Neural progenitor cell (in vitro differentiated cells): ENCODE measurements at regions not wholly inside any gene's neighbourhood (a gene's known extent, or its start where the extent isn't known, plus 50 kb on each side); places are given as distances from the start of the nearest gene placed in this dataset.
"Not testable (repeated sequence)": the region's sequence is repeated elsewhere in the genome, so short reads cannot be mapped to it uniquely, and the experiment has no call there.

ENCODE experiments used
- DNase-seq: peaks from one replicate; pipeline ENCODE4 v3.0.0-alpha.2; 2016; ENCODE audit warnings: low spot score
- H2AFZ ChIP-seq: fragments of 200-600 bp; sonication (generic); replicated peaks from 2 replicates; pipeline ENCODE4 v1.6.1; 2016; ENCODE audit warnings: antibody characterized with exemption
- H3F3A ChIP-seq: fragments of 200-600 bp; sonication (generic); 2 replicates; pipeline ENCODE4 v1.6.1; 2016; ENCODE audit warnings: antibody characterized with exemption, low read depth
- H3K27ac ChIP-seq: fragments of 200-600 bp; sonication (generic); 2 replicates; pipeline ENCODE4 v1.5.1; 2016; ENCODE audit warnings: mild to moderate bottlenecking
- H3K27me3 ChIP-seq: fragments of 200-600 bp; sonication (generic); 2 replicates; pipeline ENCODE4 v1.6.1; 2016; ENCODE audit warnings: mild to moderate bottlenecking, moderate library complexity
- H3K36me3 ChIP-seq: fragments of 200-600 bp; sonication (generic); 2 replicates; pipeline ENCODE4 v1.5.1; 2016
- H3K4me1 ChIP-seq: fragments of 200-600 bp; sonication (generic); 2 replicates; pipeline ENCODE4 v1.6.1; 2016; ENCODE audit warnings: mixed run types
- H3K4me2 ChIP-seq: fragments of 200-600 bp; sonication (generic); 2 replicates; pipeline ENCODE4 v1.6.1; 2016
- H3K4me3 ChIP-seq: fragments of 200-600 bp; sonication (generic); 2 replicates; pipeline ENCODE4 v1.5.1; 2016
- H3K79me2 ChIP-seq: fragments of 200-600 bp; sonication (generic); 2 replicates; pipeline ENCODE4 v1.6.1; 2016; ENCODE audit warnings: low read depth
- H3K9ac ChIP-seq: fragments of 200-600 bp; sonication (generic); 2 replicates; pipeline ENCODE4 v1.6.1; 2016
- H3K9me3 ChIP-seq: fragments of 200-600 bp; sonication (generic); 2 replicates; pipeline ENCODE4 v1.5.1; 2016; ENCODE audit warnings: low read depth
- H4K20me1 ChIP-seq: fragments of 200-600 bp; sonication (generic); 2 replicates; pipeline ENCODE4 v1.6.1; 2016; ENCODE audit warnings: low read depth
- H3K27ac Mint-ChIP-seq: 3 replicates; pipeline ENCODE4 v1.8.0; 2021; ENCODE audit warnings: mixed read lengths
- H3K27me3 Mint-ChIP-seq: 2 replicates; pipeline ENCODE4 v1.8.0; 2022; ENCODE audit warnings: low read depth, mild to moderate bottlenecking, inconsistent platforms, moderate library complexity, mixed read lengths; ENCODE audit not compliant: insufficient read depth
- H3K36me3 Mint-ChIP-seq: 3 replicates; pipeline ENCODE4 v1.8.0; 2021; ENCODE audit warnings: mixed read lengths
- H3K4me1 Mint-ChIP-seq: 3 replicates; pipeline ENCODE4 v1.8.0; 2021; ENCODE audit warnings: mixed read lengths
- H3K4me3 Mint-ChIP-seq: 3 replicates; pipeline ENCODE4 v1.8.0; 2021; ENCODE audit warnings: mild to moderate bottlenecking, moderate library complexity, mixed read lengths
- H3K9me3 Mint-ChIP-seq: 3 replicates; pipeline ENCODE4 v1.8.0; 2020; ENCODE audit warnings: mixed read lengths
- CTCF ChIP-seq: fragments of 200-600 bp; sonication (generic); IDR thresholded peaks from 2 replicates; pipeline ENCODE4 v1.5.1; 2017; ENCODE audit warnings: antibody characterized with exemption, mild to moderate bottlenecking
- EZH2 ChIP-seq: fragments of 200-600 bp; sonication (generic); IDR thresholded peaks from 2 replicates; pipeline ENCODE4 v1.6.1; 2017; ENCODE audit warnings: antibody characterized with exemption, mild to moderate bottlenecking, moderate library complexity
- EZH2phosphoT487 ChIP-seq: fragments of 200-600 bp; sonication (generic); IDR thresholded peaks from 2 replicates; pipeline ENCODE4 v1.6.1; 2017; ENCODE audit warnings: antibody characterized with exemption

DNA sequence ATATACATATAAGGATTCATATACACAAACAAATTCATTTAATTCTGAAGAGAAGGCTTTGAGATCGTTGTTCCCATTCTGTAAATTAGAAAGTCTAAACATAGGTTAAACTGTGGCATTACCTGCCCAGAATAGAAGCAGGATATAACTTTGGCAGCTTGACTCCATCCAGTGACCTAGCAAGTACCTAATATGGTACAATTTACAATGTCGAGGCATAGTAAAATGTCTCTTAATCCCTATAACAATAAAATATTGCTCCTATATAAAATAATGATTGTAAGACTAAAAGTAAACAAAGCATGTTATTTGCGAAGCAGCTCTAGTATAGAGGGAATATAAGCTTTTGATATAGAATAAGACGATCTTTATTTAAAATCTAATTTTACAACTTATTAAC, 756.0 kb downstream of the LUZP2 start:
- no peak overlapping the region for H3K4me3 ChIP-seq
- no peak overlapping the region for H3K4me2 ChIP-seq
- Mint-ChIP-seq H3K4me3 (no peak overlapping the region), H3K27me3 (no peaks in the 10 kb centered on the region), H3K9me3 (no peaks in the 10 kb centered on the region), H3K36me3 (no peaks in the 10 kb centered on the region), H3K27ac (no peak overlapping the region), H3K4me1 (no peaks in the 10 kb centered on the region)
- no peaks in the 10 kb centered on the region for H3F3A ChIP-seq
- no peaks in the 10 kb centered on the region for H3K36me3 ChIP-seq
- H3K4me1 ChIP-seq = no peaks in the 10 kb centered on the region
- no peak overlapping the region for H3K9ac ChIP-seq
- no peaks in the 10 kb centered on the region for H4K20me1 ChIP-seq
- H3K27me3 ChIP-seq = no peaks in the 10 kb centered on the region
- no peak for DNase-seq
- H3K27ac ChIP-seq = no peak overlapping the region
- H3K79me2 ChIP-seq = no peaks in the 10 kb centered on the region
- no peaks in the 10 kb centered on the region for H3K9me3 ChIP-seq
- no peak overlapping the region for H2AFZ ChIP-seq
- TF ChIP-seq CTCF = no peak
- no peak for TF ChIP-seq EZH2phosphoT487
- TF ChIP-seq EZH2 = no peak

GRCh38 chr11:25263861-25264260, 767.0 kb downstream of the LUZP2 start:
- DNase-seq = peak; percentile 4
- not testable (repeated sequence) for H3F3A ChIP-seq, H3K27me3 Mint-ChIP-seq, H3K9me3 ChIP-seq, H3K4me1 Mint-ChIP-seq, H3K4me2 ChIP-seq, H3K9me3 Mint-ChIP-seq, H3K36me3 ChIP-seq, H2AFZ ChIP-seq, H3K4me1 ChIP-seq, H3K4me3 ChIP-seq, H3K27me3 ChIP-seq, H3K9ac ChIP-seq, H4K20me1 ChIP-seq, H3K36me3 Mint-ChIP-seq, H3K4me3 Mint-ChIP-seq, H3K27ac Mint-ChIP-seq, H3K27ac ChIP-seq, H3K79me2 ChIP-seq

- Histone ChIP-seq H3K9ac (no peak overlapping the region), H2AFZ (no peak overlapping the region), H3K79me2 (no peaks in the 10 kb centered on the region), H3K4me1 (no peaks in the 10 kb centered on the region), H3K4me3 (no peak overlapping the region), H3K4me2 (no peak overlapping the region), H3K27me3 (no peaks in the 10 kb centered on the region), H3K27ac (no peak overlapping the region), H3F3A (no peaks in the 10 kb centered on the region), H4K20me1 (no peaks in the 10 kb centered on the region), H3K9me3 (no peaks in the 10 kb centered on the region), H3K36me3 (no peaks in the 10 kb centered on the region)
- TF ChIP-seq EZH2 = no peak
- TF ChIP-seq CTCF = no peak
- TF ChIP-seq EZH2phosphoT487 = no peak
- Mint-ChIP-seq H3K36me3 (no peaks in the 10 kb centered on the region), H3K4me1 (no peaks in the 10 kb centered on the region), H3K9me3 (no peaks in the 10 kb centered on the region), H3K27ac (no peak overlapping the region), H3K27me3 (no peaks in the 10 kb centered on the region), H3K4me3 (no peak overlapping the region)
- DNase-seq = no peak
These were observed 774.4 kb downstream of the LUZP2 start for GRCh38 chr11:25271301-25271700.

- Mint-ChIP-seq H3K4me3 (no peak overlapping the region), H3K27me3 (no peaks in the 10 kb centered on the region), H3K27ac (no peak overlapping the region), H3K36me3 (no peaks in the 10 kb centered on the region), H3K9me3 (no peaks in the 10 kb centered on the region), H3K4me1 (no peaks in the 10 kb centered on the region)
- Histone ChIP-seq H3K9me3 (no peaks in the 10 kb centered on the region), H3K27me3 (no peaks in the 10 kb centered on the region), H3K4me3 (no peak overlapping the region), H3K9ac (no peak overlapping the region), H4K20me1 (no peaks in the 10 kb centered on the region), H3K4me1 (no peaks in the 10 kb centered on the region), H2AFZ (no peak overlapping the region), H3K36me3 (no peaks in the 10 kb centered on the region), H3K79me2 (no peaks in the 10 kb centered on the region), H3K27ac (no peak overlapping the region), H3F3A (no peaks in the 10 kb centered on the region), H3K4me2 (no peak overlapping the region)
- TF ChIP-seq CTCF = no peak
- DNase-seq = no peak
These were observed 775.4 kb downstream of the LUZP2 start for GRCh38 chr11:25272214-25272613.

DNA sequence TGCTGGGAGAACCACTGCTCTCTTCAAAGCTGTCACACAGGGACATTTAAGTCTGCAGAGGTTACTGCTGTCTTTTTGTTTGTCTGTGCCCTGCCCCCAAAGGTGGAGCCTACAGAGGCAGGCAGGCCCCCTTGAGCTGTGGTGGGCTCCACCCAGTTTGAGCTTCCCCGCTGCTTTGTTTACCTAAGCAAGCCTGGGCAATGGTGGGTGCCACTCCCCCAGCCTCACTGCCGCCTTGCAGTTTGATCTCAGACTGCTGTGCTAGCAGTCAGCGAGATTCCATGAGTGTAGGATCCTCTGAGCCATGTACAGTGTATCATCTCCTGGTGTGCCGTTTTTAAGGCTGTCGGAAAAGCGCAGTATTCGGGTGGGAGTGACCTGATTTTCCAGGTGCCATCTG, 784.0 kb downstream of the LUZP2 start:
- H3K27ac ChIP-seq, DNase-seq, H3F3A ChIP-seq, H3K36me3 Mint-ChIP-seq, H3K4me1 ChIP-seq, H3K9me3 ChIP-seq, H4K20me1 ChIP-seq, H3K27ac Mint-ChIP-seq, H3K79me2 ChIP-seq, H3K27me3 ChIP-seq, H3K27me3 Mint-ChIP-seq, H2AFZ ChIP-seq, H3K9ac ChIP-seq, H3K36me3 ChIP-seq, H3K4me3 ChIP-seq, H3K4me1 Mint-ChIP-seq, H3K4me2 ChIP-seq, H3K4me3 Mint-ChIP-seq, H3K9me3 Mint-ChIP-seq: not testable (repeated sequence)
